ENCODE measurements at regions not wholly inside any gene's neighbourhood (a gene's known extent, or its start where the extent isn't known, plus 50 kb on each side); places are given as distances from the start of the nearest gene placed in this dataset.
A peak's percentile ranks its signal among the peaks of the same experiment; 100 is the strongest.

DNA sequence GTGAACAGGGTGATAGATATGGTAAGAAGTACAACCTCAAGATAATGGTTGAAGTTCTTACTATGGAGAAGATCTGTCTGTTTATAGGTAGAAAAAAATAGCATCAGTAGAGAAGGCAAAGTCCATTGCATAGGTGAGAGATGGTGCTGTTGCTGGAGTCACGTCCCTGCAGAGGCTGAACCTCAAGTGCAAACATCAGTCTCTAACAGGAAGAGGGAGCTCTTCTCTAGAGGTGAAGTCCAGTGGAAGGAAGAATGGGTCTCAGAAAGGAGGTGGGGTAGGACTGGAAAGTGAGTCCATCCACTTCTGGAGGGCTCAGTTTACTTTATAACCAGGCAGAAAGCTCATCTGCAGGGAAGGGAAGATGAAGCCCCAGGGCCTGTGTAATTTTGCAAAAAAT is 337.7 kb downstream of the MEIS1 start:
- H4K91ac ChIP-seq (ENCODE audit: insufficient read length, low read depth, low read length), result no peak overlapping the region
- H3K18ac ChIP-seq (ENCODE audit: insufficient read length, low read depth, low read length), result no peak overlapping the region
- no peak overlapping the region for H2BK5ac ChIP-seq (ENCODE audit: insufficient read length, low read length)
- no peaks in the 10 kb centered on the region; the same call in 1 of the 2 replicates for H3K79me2 ChIP-seq (ENCODE audit: insufficient read depth, low read length)
- no peaks in the 10 kb centered on the region for H3K23me2 ChIP-seq (ENCODE audit: insufficient read length, low read depth, low read length, poor library complexity, severe bottlenecking)
- no peak overlapping the region for H3K56ac ChIP-seq (ENCODE audit: insufficient read length, low read depth, low read length)
- no peak overlapping the region for H3K27ac ChIP-seq (ENCODE audit: insufficient read length, low read depth, low read length)
- WGBS (ENCODE audit: extremely low coverage, insufficient read length, low lambda C conversion rate), result no CpG with 5 or more reads among the region's 1 CpG
- H4K20me1 ChIP-seq (ENCODE audit: control insufficient read depth, insufficient read depth, insufficient read length), result no peaks in the 10 kb centered on the region
- H2AK5ac ChIP-seq (ENCODE audit: insufficient read length, low read length), result no peak overlapping the region
- Mint-ChIP-seq H3K9me3 (no peaks in the 10 kb centered on the region), H3K27ac (no peak overlapping the region), H3K27me3 (ENCODE audit: low read depth) (no peaks in the 10 kb centered on the region; the same call in 1 of the 2 replicates), H3K36me3 (ENCODE audit: insufficient read depth in 1 of 3, low read depth in 3 of 3) (no peaks in the 10 kb centered on the region), H3K4me3 (no peak overlapping the region), H3K4me1 (no peaks in the 10 kb centered on the region; a peak in 1 of 4 replicates)
- H4K5ac ChIP-seq (ENCODE audit: insufficient read length, low read depth, low read length), result no peak overlapping the region
- no peaks in the 10 kb centered on the region for H3K27me3 ChIP-seq (ENCODE audit: insufficient read depth, low read length)
- H3K4me1 ChIP-seq (ENCODE audit: insufficient read depth, low read length), result no peaks in the 10 kb centered on the region
- H3K14ac ChIP-seq (ENCODE audit: insufficient read depth, low read length), result no peak overlapping the region
- no peak overlapping the region for H3K9ac ChIP-seq (ENCODE audit: extremely low read depth, insufficient read length, low read length)
- no peak overlapping the region for H3K23ac ChIP-seq (ENCODE audit: insufficient read length, low read depth, low read length)
- H2BK20ac ChIP-seq (ENCODE audit: low read depth, low read length, poor library complexity, severe bottlenecking), result no peak overlapping the region
- no peak overlapping the region for H3T11ph ChIP-seq (ENCODE audit: low read length)
- no peak overlapping the region for H3K4ac ChIP-seq (ENCODE audit: low read depth, low read length)
- no peak overlapping the region for H2BK120ac ChIP-seq (ENCODE audit: low read depth, low read length, poor library complexity, severe bottlenecking)
- DNase-seq, result no peak
- no peaks in the 10 kb centered on the region for H3K79me1 ChIP-seq (ENCODE audit: insufficient read depth, low read depth, low read length, poor library complexity, severe bottlenecking)
- no peak overlapping the region for H2BK15ac ChIP-seq (ENCODE audit: low read depth, low read length)
- H3K9me3 ChIP-seq (ENCODE audit: control insufficient read depth, low read depth, low read length), result no peaks in the 10 kb centered on the region
- no peak overlapping the region for H3K4me2 ChIP-seq (ENCODE audit: insufficient read depth, insufficient read length, low read length)
- H4K8ac ChIP-seq (replicated peaks; ENCODE audit: insufficient read length, low read depth, low read length), result no peak overlapping the region
- H2BK12ac ChIP-seq (ENCODE audit: insufficient read length, low read depth, low read length), result no peak overlapping the region
- TF ChIP-seq, protein P1, sequence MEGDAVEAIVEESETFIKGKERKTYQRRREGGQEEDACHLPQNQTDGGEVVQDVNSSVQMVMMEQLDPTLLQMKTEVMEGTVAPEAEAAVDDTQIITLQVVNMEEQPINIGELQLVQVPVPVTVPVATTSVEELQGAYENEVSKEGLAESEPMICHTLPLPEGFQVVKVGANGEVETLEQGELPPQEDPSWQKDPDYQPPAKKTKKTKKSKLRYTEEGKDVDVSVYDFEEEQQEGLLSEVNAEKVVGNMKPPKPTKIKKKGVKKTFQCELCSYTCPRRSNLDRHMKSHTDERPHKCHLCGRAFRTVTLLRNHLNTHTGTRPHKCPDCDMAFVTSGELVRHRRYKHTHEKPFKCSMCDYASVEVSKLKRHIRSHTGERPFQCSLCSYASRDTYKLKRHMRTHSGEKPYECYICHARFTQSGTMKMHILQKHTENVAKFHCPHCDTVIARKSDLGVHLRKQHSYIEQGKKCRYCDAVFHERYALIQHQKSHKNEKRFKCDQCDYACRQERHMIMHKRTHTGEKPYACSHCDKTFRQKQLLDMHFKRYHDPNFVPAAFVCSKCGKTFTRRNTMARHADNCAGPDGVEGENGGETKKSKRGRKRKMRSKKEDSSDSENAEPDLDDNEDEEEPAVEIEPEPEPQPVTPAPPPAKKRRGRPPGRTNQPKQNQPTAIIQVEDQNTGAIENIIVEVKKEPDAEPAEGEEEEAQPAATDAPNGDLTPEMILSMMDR (conservative IDR thresholded peaks at IDR 0.05), result peak; percentile 35; the same call in 2 of the 3 replicates
- H2AFZ ChIP-seq (ENCODE audit: low read length), result no peak overlapping the region

Measured in H9 (cell line).